CD14-positive monocyte (primary cell): ENCODE measurements at regions not wholly inside any gene's neighbourhood (a gene's known extent, or its start where the extent isn't known, plus 50 kb on each side); places are given as distances from the start of the nearest gene placed in this dataset.

ENCODE experiments used
- DNase-seq, 3 donors: peaks; one replicate each; pipeline ENCODE4 v3.0.0-alpha.2; 2011 to 2022
- H2AFZ ChIP-seq: 2 replicates; pipeline ENCODE4 v1.6.0; 2012; ENCODE audit warnings: mild to moderate bottlenecking, low read depth, low read length, inconsistent platforms; ENCODE audit not compliant: insufficient read depth, poor library complexity, severe bottlenecking
- H3K27ac ChIP-seq, 2 donors: 1 replicate in 1 of 2; 2 replicates in 1 of 2; pipeline ENCODE4 v1.5.1; 2012 to 2013; ENCODE audit warnings: low read length in 2 of 2, control low read depth in 1 of 2, inconsistent platforms in 1 of 2, low read depth in 1 of 2, mild to moderate bottlenecking in 1 of 2
- H3K27me3 ChIP-seq, 2 donors: one replicate each; pipeline versions ENCODE4 v1.6.0 to v1.6.1; 2011 to 2013; ENCODE audit warnings: low read length in 2 of 2; ENCODE audit not compliant: control insufficient read depth in 2 of 2, insufficient read depth in 2 of 2
- H3K36me3 ChIP-seq, 2 donors: replicated peaks in 1 of 2; 1 replicate in 1 of 2; 2 replicates in 1 of 2; pipeline versions ENCODE4 v1.5.1 to v1.6.1; 2012 to 2013; ENCODE audit warnings: low read length in 2 of 2, control low read depth in 1 of 2, inconsistent platforms in 1 of 2, mild to moderate bottlenecking in 1 of 2; ENCODE audit not compliant: insufficient read depth in 2 of 2, control insufficient read depth in 1 of 2
- H3K4me1 ChIP-seq, 2 donors: 1 replicate in 1 of 2; 2 replicates in 1 of 2; pipeline versions ENCODE4 v1.5.1 to v1.6.1; 2012 to 2013; ENCODE audit warnings: low read length in 2 of 2, control low read depth in 1 of 2, inconsistent platforms in 1 of 2, mild to moderate bottlenecking in 1 of 2, moderate library complexity in 1 of 2; ENCODE audit not compliant: insufficient read depth in 2 of 2, control insufficient read depth in 1 of 2
- H3K4me2 ChIP-seq: replicated peaks from 2 replicates; pipeline ENCODE3; 2012; ENCODE audit warnings: low read length, moderate library complexity, mild to moderate bottlenecking; ENCODE audit not compliant: poor library complexity, severe bottlenecking; ENCODE audit errors: extremely low read depth
- H3K4me3 ChIP-seq, 3 experiments: fragments of 200-600 bp in 1 of 3; sonication (generic) in 1 of 3; replicated peaks in 1 of 3; 1 replicate in 2 of 3; 2 replicates in 1 of 3; pipeline ENCODE4 v1.5.1; 2011 to 2013; ENCODE audit warnings: low read length in 3 of 3, mild to moderate bottlenecking in 3 of 3, control low read depth in 2 of 3, low read depth in 2 of 3, inconsistent platforms in 1 of 3, moderate library complexity in 1 of 3
- H3K79me2 ChIP-seq: 2 replicates; pipeline ENCODE4 v1.6.0; 2012; ENCODE audit warnings: mild to moderate bottlenecking, control low read depth, inconsistent platforms, low read length, moderate library complexity; ENCODE audit not compliant: insufficient read depth
- H3K9ac ChIP-seq: 2 replicates; pipeline ENCODE4 v1.6.0; 2017; ENCODE audit warnings: low read length, mild to moderate bottlenecking; ENCODE audit not compliant: insufficient read depth, poor library complexity, severe bottlenecking
- H3K9me3 ChIP-seq, 2 donors: replicated peaks in 1 of 2; 1 replicate in 1 of 2; 2 replicates in 1 of 2; pipeline versions ENCODE4 v1.5.1 to v1.6.1; 2012 to 2013; ENCODE audit warnings: low read length in 2 of 2, control low read depth in 1 of 2; ENCODE audit not compliant: control insufficient read depth in 1 of 2, insufficient read depth in 1 of 2
- H4K20me1 ChIP-seq: 2 replicates; pipeline ENCODE4 v1.6.0; 2012; ENCODE audit warnings: mild to moderate bottlenecking, low read length, control low read depth, moderate library complexity; ENCODE audit not compliant: insufficient read depth
- H3K27ac Mint-ChIP-seq, 7 donors: one replicate each; pipeline ENCODE4 v1.8.0; 2020; ENCODE audit warnings: mild to moderate bottlenecking in 7 of 7, mixed read lengths in 7 of 7, moderate library complexity in 6 of 7, inconsistent platforms in 2 of 7
- H3K27me3 Mint-ChIP-seq, 3 donors: one replicate each; pipeline ENCODE4 v1.8.0; 2021 to 2022; ENCODE audit warnings: low read depth in 3 of 3, mild to moderate bottlenecking in 3 of 3, mixed read lengths in 3 of 3, moderate library complexity in 3 of 3, inconsistent platforms in 1 of 3
- H3K36me3 Mint-ChIP-seq, 2 donors: one replicate each; pipeline ENCODE4 v1.8.0; 2020; ENCODE audit warnings: mixed read lengths in 2 of 2, inconsistent platforms in 1 of 2, mild to moderate bottlenecking in 1 of 2
- H3K4me1 Mint-ChIP-seq: one replicate; pipeline ENCODE4 v1.8.0; 2020; ENCODE audit warnings: mild to moderate bottlenecking, mixed read lengths
- H3K4me3 Mint-ChIP-seq, 2 donors: one replicate each; pipeline ENCODE4 v1.8.0; 2020; ENCODE audit warnings: mild to moderate bottlenecking in 2 of 2, mixed read lengths in 2 of 2, moderate library complexity in 1 of 2
- H3K9me3 Mint-ChIP-seq, 7 donors: one replicate each; pipeline ENCODE4 v1.8.0; 2020 to 2022; ENCODE audit warnings: mixed read lengths in 7 of 7, mild to moderate bottlenecking in 6 of 7, moderate library complexity in 6 of 7, inconsistent platforms in 2 of 7
- CTCF ChIP-seq: fragments of 200-600 bp; IDR thresholded peaks from one replicate; pipeline ENCODE4 v1.8.0; 2022; ENCODE audit warnings: antibody characterized with exemption, mild to moderate bottlenecking
- WGBS: methylation state at CpG from one replicate; pipeline ENCODE4 v1.1.5; 2013; ENCODE audit warnings: missing lambda C conversion rate; ENCODE audit not compliant: insufficient coverage; 5-methylcytosine and 5-hydroxymethylcytosine counted together
- intact Hi-C, 2 donors: fragments of 100-400 bp; cut with micrococcal nuclease; formaldehyde crosslinking; loops; one replicate each; pipeline versions ENCODE4 v1.15.0 to v1.15.1; 2023

- Mint-ChIP-seq H3K9me3 (peaks cover 23 to 38% (median 32%) of the 10 kb centered on the region in 7 donors), H3K27me3 (peaks cover 2 to 3% (median 3%) of the 10 kb centered on the region in 3 donors), H3K36me3 (peaks cover 5 to 6% of the 10 kb centered on the region in 2 donors), H3K4me3 (no peak overlapping the region), H3K4me1 (peaks cover 25% of the 10 kb centered on the region), H3K27ac (no peak overlapping the region)
- Histone ChIP-seq H3K9me3 (peaks cover 20 to 32% of the 10 kb centered on the region in 2 donors), H3K4me1 (peaks cover 5 to 7% of the 10 kb centered on the region in 2 donors), H3K9ac (no peak overlapping the region), H4K20me1 (no peaks in the 10 kb centered on the region), H3K79me2 (no peaks in the 10 kb centered on the region), H3K4me2 (no peak overlapping the region), H3K4me3 (no peak overlapping the region), H3K27me3 (no peaks in the 10 kb centered on the region), H3K27ac (no peak overlapping the region), H3K36me3 (no peaks in the 10 kb centered on the region), H2AFZ (no peak overlapping the region)
- WGBS, result no CpG with 5 or more reads among the region's 1 CpG
- intact Hi-C loops, result no loop called here
- TF ChIP-seq CTCF, result no peak
- no peak for DNase-seq
Measured at GRCh38 chr12:96091833-96092232, 56.4 kb upstream of the LTA4H start.

DNA sequence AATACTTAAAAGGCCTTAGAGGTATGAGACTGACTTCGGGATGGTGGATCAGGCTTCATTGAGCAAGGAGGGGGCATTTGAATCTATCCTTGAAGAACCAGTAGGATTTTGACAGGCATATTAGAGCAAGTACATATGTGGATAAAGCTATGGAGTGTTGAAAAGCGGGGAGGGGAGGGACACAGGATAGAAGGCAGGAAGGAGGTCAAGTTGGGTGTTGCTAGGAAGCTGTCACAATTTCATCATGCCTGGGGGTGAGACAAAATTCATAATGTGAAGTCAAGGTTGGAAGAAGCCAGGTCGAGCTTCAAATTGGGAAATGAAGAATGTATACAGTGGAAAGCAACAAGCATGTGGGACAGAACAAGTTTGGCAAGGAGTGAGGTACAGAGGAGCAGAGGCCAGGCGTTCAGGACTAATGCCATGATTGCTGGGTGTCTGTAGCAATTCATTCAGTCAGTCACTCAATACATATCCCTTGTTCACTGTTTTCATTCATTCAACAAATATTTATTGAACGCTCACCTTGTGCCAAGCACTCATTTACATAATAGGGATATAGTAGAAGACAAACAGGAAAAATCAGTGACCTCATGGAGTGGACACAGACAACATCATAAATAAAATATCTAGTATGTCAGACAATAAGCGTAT, 58.3 kb upstream of the LTA4H start:
- H3K36me3 Mint-ChIP-seq, result peaks cover 5 to 6% of the 10 kb centered on the region in 2 donors
- no peak overlapping the region for H3K9ac ChIP-seq
- H3K79me2 ChIP-seq, result no peaks in the 10 kb centered on the region
- peaks cover 25% of the 10 kb centered on the region for H3K4me1 Mint-ChIP-seq
- H3K27ac ChIP-seq, result no peak overlapping the region
- 53% methylated on average over 4 of the region's 6 CpGs for WGBS
- H3K4me2 ChIP-seq, result no peak overlapping the region
- peaks cover 16 to 27% (median 20%) of the 10 kb centered on the region in 7 donors for H3K9me3 Mint-ChIP-seq
- H3K4me3 Mint-ChIP-seq, result peak overlapping the region in 1 of 2 donors; percentile 9
- no peak overlapping the region for H2AFZ ChIP-seq
- H3K27ac Mint-ChIP-seq, result peak overlapping the region in 5 of 7 donors; percentile 10 to 66 (median 62)
- no peaks in the 10 kb centered on the region for H3K27me3 ChIP-seq
- H3K4me1 ChIP-seq, result peaks cover 5 to 7% of the 10 kb centered on the region in 2 donors
- DNase-seq, result no peak
- no peaks in the 10 kb centered on the region for H3K36me3 ChIP-seq
- no peak overlapping the region for H3K4me3 ChIP-seq
- H4K20me1 ChIP-seq, result no peaks in the 10 kb centered on the region
- peaks cover 20 to 21% of the 10 kb centered on the region in 2 donors for H3K9me3 ChIP-seq
- intact Hi-C loops, result no loop called here
- H3K27me3 Mint-ChIP-seq, result peaks cover 1 to 3% (median 2%) of the 10 kb centered on the region in 3 donors
- TF ChIP-seq CTCF, result no peak
